Panc1 (cell line): ENCODE measurements at regions not wholly inside any gene's neighbourhood (a gene's known extent, or its start where the extent isn't known, plus 50 kb on each side); places are given as distances from the start of the nearest gene placed in this dataset.

Experiments used
- ATAC-seq: fragments of 200-7000 bp; cut with Tn5 transposase; 2 replicates; pipeline ENCODE4 v1.9.1; 2020; ENCODE audit warnings: mild to moderate bottlenecking, moderate library complexity
- BruUV-seq: library from RNA; stranded (reverse); fragments of 400-500 nt; replicated peaks from 2 replicates; lab custom pipeline; 2021; lab: Mats Ljungman, UMichigan
- CTCF ChIA-PET: fragments of 300-600 bp; sonication (Branson Sonifier 250); formaldehyde crosslinking; loops from one replicate; lab custom pipeline; 2022; ENCODE audit warnings: antibody characterized with exemption; lab: Charles Lee
- POLR2A ChIA-PET: fragments of 300-600 bp; sonication (Branson Sonifier 250); formaldehyde crosslinking; loops from one replicate; lab custom pipeline; 2022; ENCODE audit warnings: antibody characterized with exemption; lab: Charles Lee
- DNase-seq: peaks from one replicate; pipeline ENCODE4 v3.0.0-alpha.2; 2010; ENCODE audit warnings: low read depth, low spot score
- H3K27ac ChIP-seq: 2 replicates; pipeline ENCODE4 v1.5.1; 2011; ENCODE audit warnings: mild to moderate bottlenecking, low read length, inconsistent platforms
- H3K27me3 ChIP-seq: fragments of 200-500 bp; sonication (Bioruptor generic); 2 replicates; pipeline ENCODE4 v1.6.0; 2014; ENCODE audit warnings: low read length, inconsistent platforms; ENCODE audit not compliant: control insufficient read depth, insufficient read depth
- H3K36me3 ChIP-seq: fragments of 200-500 bp; sonication (Bioruptor generic); 2 replicates; pipeline ENCODE4 v1.5.1; 2014; ENCODE audit warnings: inconsistent platforms, mild to moderate bottlenecking, low read length, moderate library complexity; ENCODE audit not compliant: control insufficient read depth, insufficient read depth
- H3K4me1 ChIP-seq: 2 replicates; pipeline ENCODE4 v1.5.1; 2011; ENCODE audit warnings: inconsistent platforms, mild to moderate bottlenecking, low read length, moderate library complexity; ENCODE audit not compliant: control insufficient read depth, insufficient read depth
- H3K4me3 ChIP-seq, 2 experiments: 2 replicates each; pipeline ENCODE4 v1.5.1; 2011 to 2012; ENCODE audit warnings: low read depth in 2 of 2, low read length in 2 of 2, mild to moderate bottlenecking in 2 of 2, inconsistent platforms in 1 of 2, moderate library complexity in 1 of 2
- H3K9me3 ChIP-seq: fragments of 200-500 bp; sonication (Bioruptor generic); 2 replicates; pipeline ENCODE4 v1.5.1; 2014; ENCODE audit warnings: low read depth, mild to moderate bottlenecking, inconsistent platforms, low read length, moderate library complexity; ENCODE audit not compliant: control insufficient read depth, insufficient read depth
- CTCF ChIP-seq: fragments of 450-650 bp; IDR thresholded peaks from 2 replicates; pipeline ENCODE4 v1.5.1; 2017; ENCODE audit warnings: mild to moderate bottlenecking
- POLR2AphosphoS5 ChIP-seq: IDR thresholded peaks from 2 replicates; pipeline ENCODE4 v1.6.1; 2012; ENCODE audit warnings: mild to moderate bottlenecking, low read depth, low read length, moderate library complexity
- REST ChIP-seq, 2 experiments: IDR thresholded peaks; 2 replicates each; pipeline ENCODE4 v1.6.1; 2011 to 2012; ENCODE audit warnings: low read depth in 2 of 2, control low read depth in 1 of 2, low read length in 1 of 2, mild to moderate bottlenecking in 1 of 2, moderate library complexity in 1 of 2; ENCODE audit not compliant: insufficient read depth in 1 of 2
- SIN3A ChIP-seq: IDR thresholded peaks from 2 replicates; pipeline ENCODE4 v1.6.1; 2012; ENCODE audit warnings: low read depth, mild to moderate bottlenecking, low read length, moderate library complexity, borderline replicate concordance; ENCODE audit not compliant: insufficient read depth
- TCF7L2 ChIP-seq: IDR thresholded peaks from 2 replicates; pipeline ENCODE4 v1.6.1; 2011; ENCODE audit warnings: mild to moderate bottlenecking, low read depth, low read length, inconsistent platforms
- in situ Hi-C: cut with HindIII; loops from 2 replicates; pipeline ENCODE4 v1.10.0; 2016; ENCODE audit warnings: low sequenced_read_pairs, low pct_unique_long_range_greater_than_20kb
- intact Hi-C: fragments of 100-400 bp; cut with micrococcal nuclease; formaldehyde crosslinking; loops from one replicate; pipeline ENCODE4 v1.10.0; 2022; ENCODE audit not compliant: unreplicated experiment

- POLR2A ChIA-PET = no interaction called here
- in situ Hi-C loops = no loop called here
- ATAC-seq = no peak
Measured at GRCh38 chr4:178941975-178942374, 1499.7 kb upstream of the AGA start.

GRCh38 chr4:178953447-178954120 lies 1511.3 kb upstream of the AGA start:
- TF ChIP-seq CTCF (no peak), POLR2AphosphoS5 (no peak), SIN3A (no peak), REST (IDR thresholded peaks at IDR 0.05; ENCODE audit: insufficient read depth in 1 of 2, low read depth in 2 of 2, low read length in 1 of 2) (no peak), TCF7L2 (no peak)
- POLR2A ChIA-PET = no interaction called here
- no TSS peak for BruUV-seq
- H3K9me3 ChIP-seq = no peaks in the 10 kb centered on the region
- CTCF ChIA-PET = no interaction called here
- intact Hi-C loops = no loop called here
- no peaks in the 10 kb centered on the region for H3K27me3 ChIP-seq
- ATAC-seq (no peak), DNase-seq (no peak)
- in situ Hi-C loops = no loop called here
- no peak overlapping the region for H3K27ac ChIP-seq
- H3K4me3 ChIP-seq = no peak overlapping the region
- H3K36me3 ChIP-seq = no peaks in the 10 kb centered on the region
- H3K4me1 ChIP-seq = no peaks in the 10 kb centered on the region

More at GRCh38 chr4:178941975-178942374, 1499.7 kb upstream of the AGA start:
- DNase-seq = no peak
- H3K4me3 ChIP-seq = no peak overlapping the region
- CTCF ChIA-PET = no interaction called here
- no peak overlapping the region for H3K27ac ChIP-seq
- no peaks in the 10 kb centered on the region for H3K9me3 ChIP-seq
- H3K4me1 ChIP-seq = no peaks in the 10 kb centered on the region
- TF ChIP-seq SIN3A (no peak), CTCF (no peak), POLR2AphosphoS5 (no peak), REST (IDR thresholded peaks at IDR 0.05; ENCODE audit: insufficient read depth in 1 of 2, low read depth in 2 of 2, low read length in 1 of 2) (no peak), TCF7L2 (no peak)
- BruUV-seq = no TSS peak
- no peaks in the 10 kb centered on the region for H3K27me3 ChIP-seq
- intact Hi-C loops = no loop called here
- H3K36me3 ChIP-seq = no peaks in the 10 kb centered on the region
